OCI-LY3 (cell line): ENCODE measurements at regions not wholly inside any gene's neighbourhood (a gene's known extent, or its start where the extent isn't known, plus 50 kb on each side); places are given as distances from the start of the nearest gene placed in this dataset.

ENCODE experiments used
- H2AFZ ChIP-seq: fragments of 200-600, 300-600 bp; shearing (Covaris generic); 2 replicates; pipeline ENCODE4 v1.6.0; 2014; ENCODE audit warnings: antibody characterized with exemption, low read depth, low read length
- H3K27ac ChIP-seq: fragments of 200-600, 300-600 bp; sonication (generic); 2 replicates; pipeline ENCODE4 v1.5.1; 2014; ENCODE audit warnings: mild to moderate bottlenecking, low read length, moderate library complexity, mixed read lengths
- H3K27me3 ChIP-seq: fragments of 200-600, 300-600 bp; sonication (generic); 2 replicates; pipeline ENCODE4 v1.6.1; 2014; ENCODE audit warnings: low read depth, low read length, mixed read lengths
- H3K36me3 ChIP-seq: fragments of 200-600, 300-600 bp; sonication (generic); replicated peaks from 2 replicates; pipeline ENCODE3; 2014; ENCODE audit warnings: low read depth, low read length, mixed read lengths
- H3K4me1 ChIP-seq: fragments of 300-600, 200-600 bp; sonication (generic); 2 replicates; pipeline ENCODE4 v1.6.1; 2014; ENCODE audit warnings: low read length, mixed read lengths
- H3K4me2 ChIP-seq: fragments of 200-600, 300-600 bp; sonication (generic); 2 replicates; pipeline ENCODE4 v1.6.1; 2014; ENCODE audit warnings: low read length, mixed read lengths
- H3K4me3 ChIP-seq: fragments of 300-600, 200-600 bp; sonication (generic); 2 replicates; pipeline ENCODE4 v1.5.1; 2014; ENCODE audit warnings: antibody characterized with exemption, mild to moderate bottlenecking, low read length, moderate library complexity
- H3K79me2 ChIP-seq: fragments of 300-600, 200-600 bp; shearing (Covaris generic); 2 replicates; pipeline ENCODE4 v1.6.1; 2014; ENCODE audit warnings: mild to moderate bottlenecking, low read length, mixed read lengths
- H3K9ac ChIP-seq: fragments of 300-600, 200-600 bp; shearing (Covaris generic); 2 replicates; pipeline ENCODE4 v1.6.0; 2014; ENCODE audit warnings: mild to moderate bottlenecking, low read length, moderate library complexity
- H3K9me3 ChIP-seq: fragments of 200-600, 300-600 bp; shearing (Covaris generic); 2 replicates; pipeline ENCODE4 v1.6.1; 2014; ENCODE audit warnings: low read length, mixed read lengths; ENCODE audit not compliant: insufficient read depth
- H4K20me1 ChIP-seq: fragments of 200-600, 300-600 bp; sonication (generic); 2 replicates; pipeline ENCODE4 v1.6.1; 2016; ENCODE audit warnings: low read length, mixed read lengths; ENCODE audit not compliant: insufficient read depth
- CTCF ChIP-seq: fragments of 200-600, 300-600 bp; sonication (generic); IDR thresholded peaks from 2 replicates; pipeline ENCODE4 v1.5.1; 2014; ENCODE audit warnings: antibody characterized with exemption, low read length, low read depth
- EZH2phosphoT487 ChIP-seq: fragments of 200-600 bp; shearing (Covaris generic); IDR thresholded peaks from 2 replicates; pipeline ENCODE4 v1.6.1; 2018; ENCODE audit warnings: antibody characterized with exemption, mixed run types, low read depth

GRCh38 chr12:27190761-27191160 is 53.3 kb upstream of the STK38L start:
- no peak overlapping the region for H2AFZ ChIP-seq
- H3K4me3 ChIP-seq = no peak overlapping the region
- H3K27me3 ChIP-seq = no peaks in the 10 kb centered on the region
- H3K4me2 ChIP-seq = no peak overlapping the region
- H3K9me3 ChIP-seq = no peaks in the 10 kb centered on the region
- no peaks in the 10 kb centered on the region for H3K79me2 ChIP-seq
- no peak for TF ChIP-seq EZH2phosphoT487
- TF ChIP-seq CTCF = no peak
- no peak overlapping the region for H3K9ac ChIP-seq
- peaks cover 22% of the 10 kb centered on the region for H3K4me1 ChIP-seq
- no peaks in the 10 kb centered on the region for H3K36me3 ChIP-seq
- no peaks in the 10 kb centered on the region for H4K20me1 ChIP-seq
- H3K27ac ChIP-seq = no peak overlapping the region

GRCh38 chr12:27191531-27191930 is 52.6 kb upstream of the STK38L start:
- Histone ChIP-seq H2AFZ (no peak overlapping the region), H3K4me2 (no peak overlapping the region), H3K4me1 (peaks cover 18% of the 10 kb centered on the region), H4K20me1 (no peaks in the 10 kb centered on the region), H3K79me2 (no peaks in the 10 kb centered on the region), H3K4me3 (no peak overlapping the region), H3K27ac (no peak overlapping the region), H3K9me3 (no peaks in the 10 kb centered on the region), H3K36me3 (no peaks in the 10 kb centered on the region), H3K27me3 (no peaks in the 10 kb centered on the region), H3K9ac (no peak overlapping the region)
- TF ChIP-seq CTCF = no peak
- TF ChIP-seq EZH2phosphoT487 = no peak

GRCh38 chr12:27192118-27192802 is 51.8 kb upstream of the STK38L start:
- Histone ChIP-seq H3K9me3 (no peaks in the 10 kb centered on the region), H3K4me2 (no peak overlapping the region), H3K4me1 (peaks cover 18% of the 10 kb centered on the region), H3K79me2 (no peaks in the 10 kb centered on the region), H3K27ac (no peak overlapping the region), H3K27me3 (no peaks in the 10 kb centered on the region), H3K4me3 (no peak overlapping the region), H3K9ac (no peak overlapping the region), H4K20me1 (no peaks in the 10 kb centered on the region), H2AFZ (no peak overlapping the region), H3K36me3 (no peaks in the 10 kb centered on the region)
- TF ChIP-seq CTCF (no peak), EZH2phosphoT487 (no peak)

GRCh38 chr12:27193106-27193505 is 51.0 kb upstream of the STK38L start:
- H3K9ac ChIP-seq = no peak overlapping the region
- TF ChIP-seq CTCF (no peak), EZH2phosphoT487 (no peak)
- H3K36me3 ChIP-seq = no peaks in the 10 kb centered on the region
- no peaks in the 10 kb centered on the region for H3K27me3 ChIP-seq
- no peak overlapping the region for H2AFZ ChIP-seq
- no peaks in the 10 kb centered on the region for H4K20me1 ChIP-seq
- no peaks in the 10 kb centered on the region for H3K9me3 ChIP-seq
- H3K4me2 ChIP-seq = no peak overlapping the region
- H3K4me3 ChIP-seq = no peak overlapping the region
- peaks cover 18% of the 10 kb centered on the region for H3K4me1 ChIP-seq
- no peak overlapping the region for H3K27ac ChIP-seq
- no peaks in the 10 kb centered on the region for H3K79me2 ChIP-seq
